ENCODE measurements at regions not wholly inside any gene's neighbourhood (a gene's known extent, or its start where the extent isn't known, plus 50 kb on each side); places are given as distances from the start of the nearest gene placed in this dataset.
"Not testable (repeated sequence)": the region's sequence is repeated elsewhere in the genome, so short reads cannot be mapped to it uniquely, and the experiment has no call there.

- DNase-seq (ENCODE audit: low spot score); H3F3A ChIP-seq (ENCODE audit: low read depth); H2AFZ ChIP-seq (replicated peaks); H3K9me3 Mint-ChIP-seq; H3K9me3 ChIP-seq (ENCODE audit: low read depth); H3K27ac ChIP-seq; H3K4me1 Mint-ChIP-seq; H3K79me2 ChIP-seq (ENCODE audit: low read depth); H3K4me2 ChIP-seq; H4K20me1 ChIP-seq (ENCODE audit: low read depth); H3K4me3 Mint-ChIP-seq; H3K9ac ChIP-seq; H3K4me3 ChIP-seq; H3K36me3 ChIP-seq; H3K27me3 Mint-ChIP-seq (ENCODE audit: insufficient read depth, low read depth); H3K27me3 ChIP-seq; H3K27ac Mint-ChIP-seq; H3K4me1 ChIP-seq; H3K36me3 Mint-ChIP-seq: not testable (repeated sequence)
Measured at GRCh38 chr2:111382507-111382906, 261.8 kb downstream of the BCL2L11 start.

- not testable (repeated sequence) for H3K4me1 Mint-ChIP-seq; H3K27me3 Mint-ChIP-seq (ENCODE audit: insufficient read depth, low read depth); H3K4me3 ChIP-seq; H4K20me1 ChIP-seq (ENCODE audit: low read depth); H3K27ac ChIP-seq; H3K27me3 ChIP-seq; H2AFZ ChIP-seq (replicated peaks); H3K36me3 Mint-ChIP-seq; H3K79me2 ChIP-seq (ENCODE audit: low read depth); DNase-seq (ENCODE audit: low spot score); H3K9me3 ChIP-seq (ENCODE audit: low read depth); H3K9ac ChIP-seq; H3K4me2 ChIP-seq; H3K27ac Mint-ChIP-seq; H3F3A ChIP-seq (ENCODE audit: low read depth); H3K9me3 Mint-ChIP-seq; H3K36me3 ChIP-seq; H3K4me1 ChIP-seq; H3K4me3 Mint-ChIP-seq
Measured at GRCh38 chr2:111383311-111383710, 262.6 kb downstream of the BCL2L11 start.

- H3K27ac Mint-ChIP-seq; H4K20me1 ChIP-seq (ENCODE audit: low read depth); H2AFZ ChIP-seq (replicated peaks); H3K4me1 Mint-ChIP-seq; H3F3A ChIP-seq (ENCODE audit: low read depth); H3K36me3 ChIP-seq; H3K4me3 Mint-ChIP-seq; H3K27me3 ChIP-seq; H3K79me2 ChIP-seq (ENCODE audit: low read depth); H3K9ac ChIP-seq; DNase-seq (ENCODE audit: low spot score); H3K4me3 ChIP-seq; H3K9me3 ChIP-seq (ENCODE audit: low read depth); H3K27ac ChIP-seq; H3K9me3 Mint-ChIP-seq; H3K36me3 Mint-ChIP-seq; H3K4me1 ChIP-seq; H3K4me2 ChIP-seq; H3K27me3 Mint-ChIP-seq (ENCODE audit: insufficient read depth, low read depth): not testable (repeated sequence)
Measured at GRCh38 chr2:111385226-111385957, 264.7 kb downstream of the BCL2L11 start.

- not testable (repeated sequence) for H3K9ac ChIP-seq; H3K27me3 Mint-ChIP-seq (ENCODE audit: insufficient read depth, low read depth); H3K27ac ChIP-seq; H3K9me3 Mint-ChIP-seq; H3K36me3 Mint-ChIP-seq; H3K79me2 ChIP-seq (ENCODE audit: low read depth); H3K27me3 ChIP-seq; H2AFZ ChIP-seq (replicated peaks); H3K36me3 ChIP-seq; H4K20me1 ChIP-seq (ENCODE audit: low read depth); H3K4me3 ChIP-seq; H3K4me2 ChIP-seq; DNase-seq (ENCODE audit: low spot score); H3K9me3 ChIP-seq (ENCODE audit: low read depth); H3K27ac Mint-ChIP-seq; H3F3A ChIP-seq (ENCODE audit: low read depth); H3K4me3 Mint-ChIP-seq; H3K4me1 ChIP-seq; H3K4me1 Mint-ChIP-seq
Measured at GRCh38 chr2:111390605-111391004, 269.9 kb downstream of the BCL2L11 start.

GRCh38 chr2:111395350-111396128, 274.8 kb downstream of the BCL2L11 start:
- not testable (repeated sequence) for H3K27me3 ChIP-seq; H3K36me3 ChIP-seq; H3K27ac Mint-ChIP-seq; H3K79me2 ChIP-seq (ENCODE audit: low read depth); H3K4me3 ChIP-seq; H3K9me3 ChIP-seq (ENCODE audit: low read depth); H3K27ac ChIP-seq; DNase-seq (ENCODE audit: low spot score); H3K4me2 ChIP-seq; H3K4me1 Mint-ChIP-seq; H3K27me3 Mint-ChIP-seq (ENCODE audit: insufficient read depth, low read depth); H3K36me3 Mint-ChIP-seq; H2AFZ ChIP-seq (replicated peaks); H3K9me3 Mint-ChIP-seq; H3K4me3 Mint-ChIP-seq; H4K20me1 ChIP-seq (ENCODE audit: low read depth); H3K9ac ChIP-seq; H3K4me1 ChIP-seq; H3F3A ChIP-seq (ENCODE audit: low read depth)

GRCh38 chr2:111400598-111401253, 280.0 kb downstream of the BCL2L11 start:
- H3K36me3 ChIP-seq; H3K4me3 Mint-ChIP-seq; H3K36me3 Mint-ChIP-seq; H3K27me3 Mint-ChIP-seq (ENCODE audit: insufficient read depth, low read depth); DNase-seq (ENCODE audit: low spot score); H2AFZ ChIP-seq (replicated peaks); H3K4me1 Mint-ChIP-seq; H3K79me2 ChIP-seq (ENCODE audit: low read depth); H3K9me3 ChIP-seq (ENCODE audit: low read depth); H3K27ac ChIP-seq; H3K4me2 ChIP-seq; H3K9ac ChIP-seq; H3F3A ChIP-seq (ENCODE audit: low read depth); H3K27ac Mint-ChIP-seq; H3K9me3 Mint-ChIP-seq; H4K20me1 ChIP-seq (ENCODE audit: low read depth); H3K4me1 ChIP-seq; H3K27me3 ChIP-seq; H3K4me3 ChIP-seq: not testable (repeated sequence)

GRCh38 chr2:111401270-111402140, 280.8 kb downstream of the BCL2L11 start:
- not testable (repeated sequence) for H3K79me2 ChIP-seq (ENCODE audit: low read depth); H3K27me3 Mint-ChIP-seq (ENCODE audit: insufficient read depth, low read depth); H3K36me3 Mint-ChIP-seq; H3K4me1 Mint-ChIP-seq; H3K4me3 ChIP-seq; H3K9me3 Mint-ChIP-seq; H3F3A ChIP-seq (ENCODE audit: low read depth); H4K20me1 ChIP-seq (ENCODE audit: low read depth); H3K4me3 Mint-ChIP-seq; H3K4me1 ChIP-seq; H3K27ac Mint-ChIP-seq; H3K4me2 ChIP-seq; H2AFZ ChIP-seq (replicated peaks); H3K9me3 ChIP-seq (ENCODE audit: low read depth); H3K9ac ChIP-seq; H3K36me3 ChIP-seq; DNase-seq (ENCODE audit: low spot score); H3K27ac ChIP-seq; H3K27me3 ChIP-seq

Data from neural progenitor cell (in vitro differentiated cells).